A673 (cell line): ENCODE measurements at regions not wholly inside any gene's neighbourhood (a gene's known extent, or its start where the extent isn't known, plus 50 kb on each side); places are given as distances from the start of the nearest gene placed in this dataset.

ENCODE experiments used
- CTCF ChIP-seq: fragments of 300-800, 200-600 bp; sonication (generic); conservative IDR thresholded peaks from 2 replicates; pipeline ENCODE4 v1.5.1; 2017; ENCODE audit warnings: low read depth, mild to moderate bottlenecking, antibody characterized with exemption, low read length, moderate library complexity, mixed read lengths
- EZH2 ChIP-seq: fragments of 200-600 bp; sonication (generic); IDR thresholded peaks from 2 replicates; pipeline ENCODE4 v1.6.1; 2017; ENCODE audit warnings: borderline replicate concordance, low read depth, mild to moderate bottlenecking, mixed read lengths, antibody characterized with exemption, low read length; ENCODE audit not compliant: poor library complexity, severe bottlenecking

- TF ChIP-seq EZH2 (no peak), CTCF (no peak)
Observed at GRCh38 chr3:116607205-116607604, 102.4 kb upstream of the TUSC7 start.
